ENCODE measurements at regions not wholly inside any gene's neighbourhood (a gene's known extent, or its start where the extent isn't known, plus 50 kb on each side); places are given as distances from the start of the nearest gene placed in this dataset.
"Not testable (repeated sequence)": the region's sequence is repeated elsewhere in the genome, so short reads cannot be mapped to it uniquely, and the experiment has no call there.

- no peak for DNase-seq (ENCODE audit: low read depth in 4 of 4, low spot score in 3 of 4)
These were observed 468.7 kb upstream of the ID4 start for GRCh38 chr6:19368511-19368910.

GRCh38 chr6:19369785-19370184 lies 467.4 kb upstream of the ID4 start:
- DNase-seq (ENCODE audit: low read depth in 4 of 4, low spot score in 3 of 4), result no peak

GRCh38 chr6:19370831-19371230 lies 466.3 kb upstream of the ID4 start:
- no peak for DNase-seq (ENCODE audit: low read depth in 4 of 4, low spot score in 3 of 4)

- no peak for DNase-seq (ENCODE audit: low read depth in 4 of 4, low spot score in 3 of 4)
These were observed 461.6 kb upstream of the ID4 start for GRCh38 chr6:19375613-19376012.

GRCh38 chr6:19377722-19378121 lies 459.4 kb upstream of the ID4 start:
- DNase-seq (ENCODE audit: low read depth in 4 of 4, low spot score in 3 of 4), result no peak

- DNase-seq (ENCODE audit: low read depth in 4 of 4, low spot score in 3 of 4), result no peak
These were observed 456.9 kb upstream of the ID4 start for GRCh38 chr6:19380293-19380692.

- no peak for DNase-seq (ENCODE audit: low read depth in 4 of 4, low spot score in 3 of 4)
These were observed 454.5 kb upstream of the ID4 start for GRCh38 chr6:19382676-19383075.

- no peak for DNase-seq (ENCODE audit: low read depth in 4 of 4, low spot score in 3 of 4)
These were observed 445.2 kb upstream of the ID4 start for GRCh38 chr6:19391926-19392325.

- no peak for DNase-seq (ENCODE audit: low read depth in 4 of 4, low spot score in 3 of 4)
These were observed 443.1 kb upstream of the ID4 start for GRCh38 chr6:19394051-19394450.

- no peak for DNase-seq (ENCODE audit: low read depth in 4 of 4, low spot score in 3 of 4)
These were observed 442.5 kb upstream of the ID4 start for GRCh38 chr6:19394687-19395086.

- DNase-seq (ENCODE audit: low read depth in 4 of 4, low spot score in 3 of 4), result no peak
These were observed 441.9 kb upstream of the ID4 start for GRCh38 chr6:19395316-19395715.

GRCh38 chr6:19399406-19399805 lies 437.8 kb upstream of the ID4 start:
- no peak for DNase-seq (ENCODE audit: low read depth in 4 of 4, low spot score in 3 of 4)

- not testable (repeated sequence) for DNase-seq (ENCODE audit: low read depth in 4 of 4, low spot score in 3 of 4)
These were observed 432.3 kb upstream of the ID4 start for GRCh38 chr6:19404884-19405283.

GRCh38 chr6:19408331-19408730 lies 428.8 kb upstream of the ID4 start:
- DNase-seq (ENCODE audit: low read depth in 4 of 4, low spot score in 3 of 4), result no peak

GRCh38 chr6:19410481-19410880 lies 426.7 kb upstream of the ID4 start:
- peak in 1 of 4 donors; percentile 5 for DNase-seq (ENCODE audit: low read depth in 4 of 4, low spot score in 3 of 4)

- DNase-seq (ENCODE audit: low read depth in 4 of 4, low spot score in 3 of 4), result no peak
These were observed 423.8 kb upstream of the ID4 start for GRCh38 chr6:19413323-19413722.

- no peak for DNase-seq (ENCODE audit: low read depth in 4 of 4, low spot score in 3 of 4)
These were observed 421.4 kb upstream of the ID4 start for GRCh38 chr6:19415605-19416326.

GRCh38 chr6:19416811-19417210 lies 420.4 kb upstream of the ID4 start:
- DNase-seq (ENCODE audit: low read depth in 4 of 4, low spot score in 3 of 4), result no peak

GRCh38 chr6:19417713-19418112 lies 419.5 kb upstream of the ID4 start:
- DNase-seq (ENCODE audit: low read depth in 4 of 4, low spot score in 3 of 4), result no peak

- DNase-seq (ENCODE audit: low read depth in 4 of 4, low spot score in 3 of 4), result no peak
These were observed 412.3 kb upstream of the ID4 start for GRCh38 chr6:19424853-19425252.

GRCh38 chr6:19427548-19427947 lies 409.6 kb upstream of the ID4 start:
- no peak for DNase-seq (ENCODE audit: low read depth in 4 of 4, low spot score in 3 of 4)

- no peak for DNase-seq (ENCODE audit: low read depth in 4 of 4, low spot score in 3 of 4)
These were observed 404.1 kb upstream of the ID4 start for GRCh38 chr6:19432966-19433498.

- no peak for DNase-seq (ENCODE audit: low read depth in 4 of 4, low spot score in 3 of 4)
These were observed 403.1 kb upstream of the ID4 start for GRCh38 chr6:19434065-19434464.

Data from right renal pelvis (tissue), 4 donors.